ENCODE measurements at regions not wholly inside any gene's neighbourhood (a gene's known extent, or its start where the extent isn't known, plus 50 kb on each side); places are given as distances from the start of the nearest gene placed in this dataset.

GRCh38 chr7:49376817-49377375 lies 396.5 kb upstream of the VWC2 start:
- no peak for DNase-seq

GRCh38 chr7:49386792-49387191 lies 386.6 kb upstream of the VWC2 start:
- DNase-seq, result no peak

DNA sequence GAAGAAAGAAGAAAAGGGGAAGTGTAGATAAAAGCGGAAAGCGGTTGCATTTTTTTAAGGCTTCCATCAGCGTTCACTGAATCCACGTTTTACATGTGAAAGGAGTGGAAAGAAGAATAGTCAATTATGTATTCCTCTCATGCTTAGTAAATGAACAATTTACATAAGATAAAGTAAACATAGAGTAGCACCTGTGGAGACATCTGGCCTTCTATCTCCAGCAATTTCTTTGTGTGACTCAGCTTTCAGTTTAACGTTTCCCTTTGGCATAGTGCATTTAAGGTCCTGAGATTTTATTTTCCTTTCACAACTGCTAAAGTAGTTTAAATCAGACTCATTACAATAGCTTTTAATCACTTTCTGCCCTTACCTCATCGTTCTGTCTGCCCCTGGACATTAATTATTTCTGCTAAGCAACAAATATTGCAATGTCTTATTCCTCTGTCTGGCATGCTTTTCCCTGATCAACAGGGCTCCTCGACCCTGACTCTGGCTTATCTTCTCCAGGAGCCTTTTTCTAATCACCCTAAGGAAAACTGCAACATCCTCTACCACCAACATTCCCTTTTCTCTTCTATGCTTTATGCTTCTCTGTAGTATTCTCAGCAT lies 383.5 kb upstream of the VWC2 start:
- no peak for DNase-seq

DNA sequence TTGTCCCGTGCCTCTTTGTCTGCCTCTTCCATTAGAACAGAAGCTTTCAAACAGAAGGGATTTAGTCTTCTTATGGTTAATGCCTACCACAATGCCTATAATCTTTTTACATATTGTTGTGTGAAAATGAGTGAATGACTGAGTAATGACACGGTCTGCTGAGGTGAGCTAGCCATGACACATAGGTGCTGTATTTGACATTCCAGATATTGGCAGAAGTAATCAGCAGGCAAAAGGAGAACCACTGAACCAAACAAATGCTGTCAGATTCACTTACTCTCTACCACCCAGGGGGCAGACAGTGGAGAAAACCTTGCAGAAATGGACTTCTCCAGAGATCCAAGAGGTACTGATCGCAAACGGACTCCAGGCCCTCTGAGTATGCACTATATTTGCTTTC lies 377.2 kb upstream of the VWC2 start:
- no peak for DNase-seq

GRCh38 chr7:49397750-49398149 lies 375.7 kb upstream of the VWC2 start:
- no peak for DNase-seq

GRCh38 chr7:49398236-49398635 lies 375.2 kb upstream of the VWC2 start:
- no peak for DNase-seq

- no peak for DNase-seq
These were observed 374.7 kb upstream of the VWC2 start for GRCh38 chr7:49398746-49399145.

DNA sequence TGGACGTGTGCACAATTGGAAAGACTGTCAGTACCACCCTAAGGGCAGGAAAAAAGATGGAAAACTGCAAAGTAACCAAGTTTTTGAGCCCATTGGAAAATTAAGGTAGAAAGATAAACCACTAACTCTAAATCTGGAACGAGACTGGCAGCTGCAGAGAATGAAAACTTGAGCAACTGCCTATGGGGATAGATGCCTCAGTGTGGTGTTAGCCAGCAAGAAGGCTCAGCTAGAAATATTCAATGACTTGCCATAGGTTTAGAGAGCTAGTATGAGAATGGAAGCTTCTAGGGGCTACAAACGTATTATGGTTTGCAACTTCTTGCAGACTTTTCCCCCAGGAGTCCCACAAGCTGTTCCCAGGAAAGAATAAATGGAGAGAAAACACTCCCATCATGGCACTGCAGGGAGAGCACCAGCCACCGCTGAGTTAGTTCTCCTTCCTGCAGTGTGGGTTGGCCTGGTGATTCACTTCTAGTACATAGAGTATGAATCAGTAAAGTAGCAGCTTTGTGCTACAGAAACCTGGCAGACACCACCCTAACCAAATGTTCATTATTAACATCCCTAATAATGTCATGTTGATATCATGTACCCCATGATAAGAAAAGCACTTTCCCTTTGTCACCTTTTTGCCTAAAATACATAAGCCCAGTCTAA lies 372.4 kb upstream of the VWC2 start:
- DNase-seq, result no peak

- DNase-seq, result no peak
These were observed 369.6 kb upstream of the VWC2 start for GRCh38 chr7:49403844-49404243.

GRCh38 chr7:49407205-49407604 lies 366.2 kb upstream of the VWC2 start:
- DNase-seq, result no peak

- DNase-seq, result peak in 1 of 5 experiments; percentile 30
These were observed 356.4 kb upstream of the VWC2 start for GRCh38 chr7:49417034-49417433.

GRCh38 chr7:49418963-49419362 lies 354.5 kb upstream of the VWC2 start:
- DNase-seq, result no peak

GRCh38 chr7:49422564-49422963 lies 350.9 kb upstream of the VWC2 start:
- DNase-seq, result no peak

DNA sequence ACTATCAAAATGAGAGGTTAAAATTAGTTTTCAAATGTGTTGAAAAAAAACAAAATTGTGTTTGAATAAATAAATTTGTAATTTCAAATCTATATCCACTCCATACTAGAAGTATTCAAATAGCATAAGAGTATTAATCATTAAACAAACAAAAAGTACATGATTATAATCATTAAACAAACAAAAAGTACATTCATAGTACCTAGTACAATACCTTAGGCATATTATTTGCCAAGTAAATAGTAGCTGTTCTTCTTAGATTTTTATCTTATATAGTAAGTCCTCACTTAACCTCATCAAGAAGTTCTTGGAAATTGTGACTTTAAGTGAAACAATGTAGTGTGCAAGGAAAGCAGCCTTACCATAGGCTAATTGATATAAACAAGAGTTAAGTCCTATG lies 349.3 kb upstream of the VWC2 start:
- DNase-seq, result no peak

DNA sequence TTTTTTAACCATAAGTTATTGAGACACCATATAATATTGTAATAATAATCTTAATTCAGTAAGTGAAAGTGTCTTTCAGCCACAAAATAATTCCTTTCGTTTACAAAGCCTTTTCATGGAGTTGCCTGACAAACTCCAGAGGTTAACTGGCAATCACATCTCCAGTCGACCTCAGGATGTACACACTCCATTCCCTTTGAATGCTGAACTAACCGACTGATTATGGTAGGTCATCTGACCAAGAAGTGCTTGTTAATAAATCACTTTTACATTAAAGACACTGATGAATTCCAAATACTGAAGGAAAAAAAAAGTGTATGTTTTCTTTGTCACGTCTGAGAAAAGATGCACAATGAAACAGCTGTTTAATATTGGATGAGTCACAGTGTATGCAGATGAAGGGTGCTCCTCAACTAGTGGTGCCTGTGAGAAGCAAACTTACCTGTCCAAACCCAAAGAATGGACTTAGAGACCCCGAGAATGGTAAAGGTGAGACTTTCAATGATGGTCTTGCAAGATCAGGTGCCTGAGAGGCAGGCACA lies 348.1 kb upstream of the VWC2 start:
- DNase-seq, result no peak

- no peak for DNase-seq
These were observed 341.2 kb upstream of the VWC2 start for GRCh38 chr7:49432254-49432653.

DNA sequence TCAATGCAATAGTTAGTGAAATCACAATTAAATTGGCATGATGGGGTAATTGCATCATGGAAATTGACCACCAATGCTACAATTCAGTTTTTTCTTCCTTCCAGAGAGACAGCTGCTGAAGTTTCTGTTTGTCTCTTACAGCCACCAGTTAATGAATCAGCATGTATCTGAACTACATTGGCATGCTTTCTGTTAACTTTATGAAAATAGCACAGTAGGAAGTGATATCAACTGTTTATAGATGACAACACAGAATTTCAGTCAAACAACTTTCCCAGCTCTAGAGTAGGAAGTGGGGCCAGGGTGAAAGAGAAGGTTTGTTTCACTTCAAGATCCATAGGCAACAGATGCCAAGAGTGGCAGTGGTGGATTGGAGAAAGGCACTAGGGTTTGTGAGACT lies 339.6 kb upstream of the VWC2 start:
- DNase-seq, result no peak

- no peak for DNase-seq
These were observed 338.6 kb upstream of the VWC2 start for GRCh38 chr7:49434846-49435245.

DNA sequence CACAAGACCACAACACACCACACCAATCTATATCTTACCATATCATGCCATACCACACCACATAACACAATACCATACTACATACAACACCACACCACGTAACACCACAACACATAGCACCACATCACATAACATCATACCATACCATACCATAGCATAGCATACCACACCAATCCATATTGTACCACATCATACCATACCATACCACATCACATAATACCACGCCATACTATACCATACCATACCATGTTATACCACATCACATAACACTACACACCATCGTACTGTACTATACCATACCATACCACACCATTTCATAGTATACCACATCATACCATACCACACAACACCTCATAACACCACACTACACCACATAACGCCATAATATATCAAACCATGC lies 335.2 kb upstream of the VWC2 start:
- DNase-seq, result no peak

GRCh38 chr7:49443515-49443914 lies 329.9 kb upstream of the VWC2 start:
- no peak for DNase-seq

GRCh38 chr7:49453486-49453885 lies 320.0 kb upstream of the VWC2 start:
- no peak for DNase-seq

- DNase-seq, result no peak
These were observed 294.0 kb upstream of the VWC2 start for GRCh38 chr7:49479441-49479840.

DNA sequence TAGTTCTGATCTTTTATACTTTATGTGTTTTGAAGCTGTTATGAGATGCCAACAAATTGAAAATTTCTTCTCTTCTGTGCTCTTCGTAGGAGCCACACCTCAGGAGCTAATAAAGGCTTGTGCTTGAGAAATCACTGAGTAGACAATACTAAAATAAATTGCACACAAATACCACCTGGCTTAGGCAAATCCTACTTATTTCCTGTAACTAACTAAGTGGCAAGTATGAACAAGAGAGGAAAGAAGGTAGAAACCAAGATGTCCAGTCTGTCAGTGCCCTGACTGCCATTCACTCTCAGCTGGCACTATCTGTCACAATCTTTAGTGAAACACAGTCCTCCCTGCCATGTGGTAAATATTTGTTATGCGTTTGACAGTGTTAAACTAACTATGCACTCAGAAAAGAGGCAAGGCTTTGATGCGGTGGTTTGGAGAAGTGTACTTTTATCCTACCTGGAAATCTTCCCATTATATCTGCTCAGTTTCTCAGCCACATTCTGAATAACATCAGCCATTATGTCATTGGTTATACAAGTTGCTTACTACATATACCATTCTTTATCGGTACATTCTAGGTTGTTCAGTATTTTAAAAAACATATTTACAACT lies 293.4 kb upstream of the VWC2 start:
- no peak for DNase-seq

DNA sequence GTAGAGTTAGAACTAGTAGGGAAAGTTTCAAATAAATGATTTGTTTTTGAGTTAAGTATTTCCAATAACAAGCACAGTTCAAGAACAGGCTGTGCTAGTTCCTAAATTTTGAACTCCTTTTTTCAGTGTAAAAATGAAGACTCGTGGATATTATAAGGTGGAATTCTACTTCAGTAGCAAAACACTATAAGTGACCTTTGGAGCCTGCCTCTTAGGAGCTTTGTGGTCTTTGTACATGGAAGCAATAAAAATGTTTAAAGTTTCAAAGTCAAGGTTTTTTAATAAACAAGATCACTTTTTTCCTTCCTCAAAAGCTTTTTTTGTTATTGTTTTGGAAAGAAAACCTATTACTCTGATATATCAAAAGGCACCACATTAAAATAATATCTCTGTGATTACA lies 292.4 kb upstream of the VWC2 start:
- DNase-seq, result no peak

Data from T-helper 2 cell (primary cell).